CD4-positive, alpha-beta T cell (primary cell): ENCODE measurements at regions not wholly inside any gene's neighbourhood (a gene's known extent, or its start where the extent isn't known, plus 50 kb on each side); places are given as distances from the start of the nearest gene placed in this dataset.
A peak's percentile ranks its signal among the peaks of the same experiment; 100 is the strongest.
"Not testable (repeated sequence)": the region's sequence is repeated elsewhere in the genome, so short reads cannot be mapped to it uniquely, and the experiment has no call there.

ENCODE experiments used
- ATAC-seq: fragments of 200-7000 bp; cut with Tn5 transposase; one replicate; pipeline ENCODE4 v1.10.0; 2022; ENCODE audit warnings: mild to moderate bottlenecking; ENCODE audit not compliant: poor library complexity
- CTCF ChIA-PET: fragments of 350-600 bp; sonication (Branson Sonifier 250); formaldehyde crosslinking; loops from one replicate; lab custom pipeline; 2021; ENCODE audit warnings: antibody characterized with exemption, inconsistent platforms; lab: Charles Lee
- POLR2A ChIA-PET: fragments of 350-600 bp; sonication (Branson Sonifier 250); formaldehyde crosslinking; loops from one replicate; lab custom pipeline; 2021; ENCODE audit warnings: antibody characterized with exemption, inconsistent platforms; lab: Charles Lee
- DNase-seq, 14 experiments: peaks; one replicate each; pipeline ENCODE4 v3.0.0-alpha.2; 2013 to 2020; ENCODE audit warnings: mixed read lengths in 2 of 14
- H3K27ac ChIP-seq, 2 donors: one replicate each; pipeline versions ENCODE4 v1.5.1 to v1.7.0; 2013; ENCODE audit warnings: low read length in 2 of 2, low read depth in 1 of 2, mild to moderate bottlenecking in 1 of 2
- H3K27me3 ChIP-seq, 2 experiments: 1 replicate in 1 of 2; 2 replicates in 1 of 2; pipeline versions ENCODE4 v1.6.1 to v1.7.0; 2013; ENCODE audit warnings: low read length in 2 of 2, control low read depth in 1 of 2, mild to moderate bottlenecking in 1 of 2, moderate library complexity in 1 of 2; ENCODE audit not compliant: insufficient read depth in 2 of 2, control insufficient read depth in 1 of 2
- H3K36me3 ChIP-seq: one replicate; pipeline ENCODE4 v1.6.1; 2013; ENCODE audit warnings: low read length, control low read depth; ENCODE audit not compliant: insufficient read depth
- H3K4me1 ChIP-seq: one replicate; pipeline ENCODE4 v1.6.1; 2013; ENCODE audit warnings: low read length, control low read depth; ENCODE audit not compliant: insufficient read depth
- H3K4me3 ChIP-seq: one replicate; pipeline ENCODE4 v1.5.1; 2013; ENCODE audit warnings: mild to moderate bottlenecking, low read length, moderate library complexity
- H3K9me3 ChIP-seq, 2 experiments: 1 replicate in 1 of 2; 2 replicates in 1 of 2; pipeline versions ENCODE4 v1.6.1 to v1.7.0; 2013; ENCODE audit warnings: low read length in 2 of 2, mild to moderate bottlenecking in 2 of 2, control low read depth in 1 of 2, moderate library complexity in 1 of 2; ENCODE audit not compliant: control insufficient read depth in 1 of 2, insufficient read depth in 1 of 2
- H3K27ac Mint-ChIP-seq: one replicate; pipeline ENCODE4 v1.8.0; 2020; ENCODE audit warnings: mixed read lengths
- H3K27me3 Mint-ChIP-seq: one replicate; pipeline ENCODE4 v1.8.0; 2021; ENCODE audit warnings: mixed read lengths
- H3K36me3 Mint-ChIP-seq: one replicate; pipeline ENCODE4 v1.8.0; 2021; ENCODE audit warnings: low read depth, mixed read lengths
- H3K4me1 Mint-ChIP-seq: one replicate; pipeline ENCODE4 v1.8.0; 2021; ENCODE audit warnings: low read depth, mixed read lengths
- H3K4me3 Mint-ChIP-seq: one replicate; pipeline ENCODE4 v1.8.0; 2020; ENCODE audit warnings: mild to moderate bottlenecking, mixed read lengths
- H3K9me3 Mint-ChIP-seq: one replicate; pipeline ENCODE4 v1.8.0; 2020; ENCODE audit warnings: mixed read lengths
- CTCF ChIP-seq: fragments of 200-600 bp; IDR thresholded peaks from one replicate; pipeline ENCODE4 v1.8.0; 2022; ENCODE audit warnings: antibody characterized with exemption, mild to moderate bottlenecking
- intact Hi-C, 2 experiments: fragments of 100-400 bp; cut with DNase I in 1 of 2; cut with micrococcal nuclease in 1 of 2; formaldehyde crosslinking; loops; one replicate each; pipeline versions ENCODE4 v1.15.1 to v1.9.0; 2023 to 2025; cut with DNase I, micrococcal nuclease

GRCh38 chr5:40436535-40437237, 243.0 kb upstream of the PTGER4 start:
- no peaks in the 10 kb centered on the region for H3K27me3 ChIP-seq
- peaks cover 33% of the 10 kb centered on the region for H3K4me1 ChIP-seq
- Mint-ChIP-seq H3K36me3 (no peaks in the 10 kb centered on the region), H3K4me3 (peak overlapping the region; percentile 56), H3K9me3 (no peaks in the 10 kb centered on the region), H3K27ac (peak overlapping the region; percentile 79), H3K4me1 (peaks cover 60% of the 10 kb centered on the region), H3K27me3 (no peaks in the 10 kb centered on the region)
- H3K9me3 ChIP-seq = peaks cover 0 to 4% of the 10 kb centered on the region in 2 experiments
- peak in 11 of 14 experiments; percentile 15 to 87 (median 44) for DNase-seq
- POLR2A ChIA-PET = interaction anchor here (0.5 to 4.3 kb wide), 11 partner anchors 9 to 1012 kb away, joined by 3 to 43 read pairs (median 3); partner anchors contain the start of genes DAB2 and PTGER4
- H3K36me3 ChIP-seq = no peaks in the 10 kb centered on the region
- TF ChIP-seq CTCF = no peak
- ATAC-seq = peak; percentile 94
- intact Hi-C loops = loop anchor here in 1 of 2 experiments (1.0 to 5.0 kb wide), 4 partner anchors 26 to 489 kb away; no protein-coding TSS in a partner anchor
- H3K4me3 ChIP-seq = peak overlapping the region; percentile 19
- peak overlapping the region; percentile 32 to 69 for H3K27ac ChIP-seq
- CTCF ChIA-PET = interaction anchor here (1.2 to 2.0 kb wide), 4 partner anchors 26 to 252 kb away, joined by 3 to 13 read pairs (median 6); no protein-coding TSS in a partner anchor

GRCh38 chr5:40435706-40436105, 244.0 kb upstream of the PTGER4 start:
- not testable (repeated sequence) for H3K4me3 ChIP-seq

GRCh38 chr5:40432836-40433235, 246.9 kb upstream of the PTGER4 start:
- Mint-ChIP-seq H3K4me1 (peaks cover 59% of the 10 kb centered on the region), H3K4me3 (no peak overlapping the region), H3K27ac (no peak overlapping the region), H3K27me3 (no peaks in the 10 kb centered on the region), H3K36me3 (no peaks in the 10 kb centered on the region), H3K9me3 (no peaks in the 10 kb centered on the region)
- Histone ChIP-seq H3K36me3 (no peaks in the 10 kb centered on the region), H3K27ac (no peak overlapping the region), H3K9me3 (no peaks in the 10 kb centered on the region), H3K27me3 (no peaks in the 10 kb centered on the region), H3K4me1 (peaks cover 41% of the 10 kb centered on the region), H3K4me3 (no peak overlapping the region)
- DNase-seq (no peak), ATAC-seq (no peak)
- CTCF ChIA-PET = interaction anchor here (1.8 kb wide), 1 partner anchor 11 kb away, joined by 4 read pairs; no protein-coding TSS in a partner anchor
- intact Hi-C loops = loop anchor here in 1 of 2 experiments (5.0 kb wide), 1 partner anchor 41 kb away; no protein-coding TSS in a partner anchor
- POLR2A ChIA-PET = no interaction called here
- no peak for TF ChIP-seq CTCF

More at GRCh38 chr5:40435706-40436105, 244.0 kb upstream of the PTGER4 start:
- H3K27ac Mint-ChIP-seq = peak overlapping the region; percentile 79
- not testable (repeated sequence) for H3K9me3 ChIP-seq, H3K36me3 ChIP-seq, H3K27me3 Mint-ChIP-seq, H3K9me3 Mint-ChIP-seq, H3K36me3 Mint-ChIP-seq, ATAC-seq, H3K27me3 ChIP-seq
- CTCF ChIA-PET = interaction anchor here (1.6 kb wide), 1 partner anchor 46 kb away, joined by 7 read pairs; no protein-coding TSS in a partner anchor
- POLR2A ChIA-PET = interaction anchor here (0.6 to 4.3 kb wide), 3 partner anchors 26 to 243 kb away, joined by 3 to 43 read pairs (median 3); no protein-coding TSS in a partner anchor
- H3K4me3 Mint-ChIP-seq = peak overlapping the region; percentile 57
- DNase-seq = peak in 1 of 14 experiments; percentile 23
- H3K4me1 ChIP-seq = peaks cover 24% of the 10 kb centered on the region
- peak overlapping the region; percentile 32 to 69 for H3K27ac ChIP-seq
- peaks cover 50% of the 10 kb centered on the region for H3K4me1 Mint-ChIP-seq
- intact Hi-C loops = loop anchor here in 1 of 2 experiments (1.0 to 5.0 kb wide), 4 partner anchors 25 to 488 kb away; no protein-coding TSS in a partner anchor
